Testis (tissue), 2 donors: ENCODE measurements at regions not wholly inside any gene's neighbourhood (a gene's known extent, or its start where the extent isn't known, plus 50 kb on each side); places are given as distances from the start of the nearest gene placed in this dataset.

Source experiments
- CTCF ChIP-seq, 3 experiments: fragments of 450-650 bp in 2 of 3; fragments of 200-600 bp in 1 of 3; sonication (generic) in 1 of 3; IDR thresholded peaks; one replicate each; pipeline ENCODE4 v1.5.1; 2016 to 2019; ENCODE audit warnings: antibody characterized with exemption in 3 of 3, mild to moderate bottlenecking in 2 of 3, moderate library complexity in 1 of 3
- POLR2A ChIP-seq: fragments of 450-650 bp; IDR thresholded peaks from one replicate; pipeline ENCODE4 v1.6.1; 2017; ENCODE audit warnings: antibody characterized with exemption, mild to moderate bottlenecking, moderate library complexity

- TF ChIP-seq CTCF (IDR thresholded peaks at IDR 0.05) = no peak
- TF ChIP-seq POLR2A = no peak
Measured at GRCh38 chr4:23654791-23655190, 235.1 kb downstream of the PPARGC1A start.
